Fibroblast of pulmonary artery (primary cell): ENCODE measurements at regions not wholly inside any gene's neighbourhood (a gene's known extent, or its start where the extent isn't known, plus 50 kb on each side); places are given as distances from the start of the nearest gene placed in this dataset.

Experiments
- DNase-seq: peaks from one replicate; pipeline ENCODE4 v3.0.0-alpha.2; 2010; ENCODE audit warnings: low read depth
- H3K4me3 ChIP-seq: replicated peaks from 2 replicates; pipeline ENCODE4 v1.5.1; 2011; ENCODE audit warnings: low read depth, mild to moderate bottlenecking, control low read depth, low read length, moderate library complexity
- CTCF ChIP-seq: IDR thresholded peaks from 2 replicates; pipeline ENCODE4 v1.5.1; 2011; ENCODE audit warnings: mild to moderate bottlenecking, control low read depth, low read length, inconsistent platforms; ENCODE audit errors: missing control alignments

GRCh38 chr15:55126111-55126510, 70.6 kb downstream of the RSL24D1 start:
- DNase-seq: no peak
- H3K4me3 ChIP-seq: no peak overlapping the region
- no peak for TF ChIP-seq CTCF

DNA sequence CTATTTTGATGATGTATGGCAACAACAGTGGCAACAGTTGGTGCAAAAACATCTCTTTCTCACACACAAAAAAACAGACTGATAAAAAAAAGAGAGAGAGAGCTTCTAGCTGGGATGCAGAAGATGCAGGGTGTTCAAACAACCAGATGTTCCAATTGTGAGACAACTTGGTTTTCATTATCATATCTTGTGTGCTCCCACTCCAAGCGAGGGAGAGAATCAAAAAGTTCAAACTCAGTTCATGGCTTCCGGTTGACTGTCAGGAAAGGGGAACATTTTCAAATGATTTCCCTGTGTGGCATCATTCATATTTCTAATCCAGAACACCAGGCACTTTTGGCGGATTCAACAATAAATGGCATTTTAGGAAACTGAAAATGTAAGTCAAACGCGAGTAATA, 72.1 kb downstream of the RSL24D1 start:
- no peak for TF ChIP-seq CTCF
- H3K4me3 ChIP-seq: no peak overlapping the region
- DNase-seq: peak; percentile 35

DNA sequence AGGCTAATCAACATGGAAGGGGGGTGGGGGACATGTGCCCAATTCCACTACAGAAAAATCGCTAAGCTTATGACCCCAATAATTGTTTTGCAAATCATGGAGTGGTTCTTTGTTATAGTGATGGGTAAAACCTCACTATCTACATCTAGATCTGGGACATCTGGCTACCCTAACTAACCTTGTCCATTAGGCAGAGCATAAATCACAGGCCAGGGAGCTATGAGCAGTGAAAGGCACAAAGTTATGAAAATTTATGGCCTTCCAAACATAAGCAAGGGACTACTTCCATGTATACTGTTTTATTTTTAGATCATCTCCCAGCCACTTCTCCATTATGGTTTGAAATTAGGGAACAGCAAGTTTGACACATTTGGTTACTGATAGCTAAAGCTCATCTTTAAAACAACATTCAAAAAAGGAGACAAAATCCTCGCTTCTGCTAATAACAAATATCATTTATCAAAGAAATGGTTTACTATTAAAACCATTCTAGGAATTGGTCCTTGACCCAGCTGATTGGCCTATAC, 78.3 kb downstream of the RSL24D1 start:
- DNase-seq: no peak
- no peak overlapping the region for H3K4me3 ChIP-seq
- no peak for TF ChIP-seq CTCF

- H3K4me3 ChIP-seq: no peak overlapping the region
- TF ChIP-seq CTCF: no peak
- no peak for DNase-seq
These were observed 80.1 kb downstream of the RSL24D1 start for GRCh38 chr15:55116636-55117035.

GRCh38 chr15:55113736-55114135, 83.0 kb downstream of the RSL24D1 start:
- H3K4me3 ChIP-seq: no peak overlapping the region
- no peak for TF ChIP-seq CTCF
- no peak for DNase-seq

DNA sequence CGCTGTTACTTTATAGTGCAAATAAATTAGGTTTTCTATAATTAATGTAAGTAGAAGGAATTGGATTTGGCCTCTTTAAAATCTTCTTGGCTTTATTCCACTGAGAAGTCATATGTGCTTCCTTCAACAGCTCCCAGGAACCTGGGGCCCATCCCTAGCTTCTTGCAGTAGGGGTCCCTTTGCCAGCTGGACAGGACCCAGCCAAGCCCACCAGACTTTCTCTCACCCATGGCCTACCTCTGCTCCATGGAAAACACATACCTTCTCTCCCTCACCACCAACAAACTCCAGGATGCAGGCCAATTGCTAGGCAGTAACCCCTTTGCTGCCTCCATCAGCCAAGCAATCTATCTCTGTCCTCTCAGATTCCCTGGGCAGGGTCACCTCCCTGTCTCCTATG, 84.0 kb downstream of the RSL24D1 start:
- DNase-seq: no peak
- no peak for TF ChIP-seq CTCF
- H3K4me3 ChIP-seq: no peak overlapping the region

- no peak for DNase-seq
- no peak overlapping the region for H3K4me3 ChIP-seq
- TF ChIP-seq CTCF: no peak
These were observed 86.3 kb downstream of the RSL24D1 start for GRCh38 chr15:55110446-55110845.
